ENCODE measurements at regions not wholly inside any gene's neighbourhood (a gene's known extent, or its start where the extent isn't known, plus 50 kb on each side); places are given as distances from the start of the nearest gene placed in this dataset.

DNA sequence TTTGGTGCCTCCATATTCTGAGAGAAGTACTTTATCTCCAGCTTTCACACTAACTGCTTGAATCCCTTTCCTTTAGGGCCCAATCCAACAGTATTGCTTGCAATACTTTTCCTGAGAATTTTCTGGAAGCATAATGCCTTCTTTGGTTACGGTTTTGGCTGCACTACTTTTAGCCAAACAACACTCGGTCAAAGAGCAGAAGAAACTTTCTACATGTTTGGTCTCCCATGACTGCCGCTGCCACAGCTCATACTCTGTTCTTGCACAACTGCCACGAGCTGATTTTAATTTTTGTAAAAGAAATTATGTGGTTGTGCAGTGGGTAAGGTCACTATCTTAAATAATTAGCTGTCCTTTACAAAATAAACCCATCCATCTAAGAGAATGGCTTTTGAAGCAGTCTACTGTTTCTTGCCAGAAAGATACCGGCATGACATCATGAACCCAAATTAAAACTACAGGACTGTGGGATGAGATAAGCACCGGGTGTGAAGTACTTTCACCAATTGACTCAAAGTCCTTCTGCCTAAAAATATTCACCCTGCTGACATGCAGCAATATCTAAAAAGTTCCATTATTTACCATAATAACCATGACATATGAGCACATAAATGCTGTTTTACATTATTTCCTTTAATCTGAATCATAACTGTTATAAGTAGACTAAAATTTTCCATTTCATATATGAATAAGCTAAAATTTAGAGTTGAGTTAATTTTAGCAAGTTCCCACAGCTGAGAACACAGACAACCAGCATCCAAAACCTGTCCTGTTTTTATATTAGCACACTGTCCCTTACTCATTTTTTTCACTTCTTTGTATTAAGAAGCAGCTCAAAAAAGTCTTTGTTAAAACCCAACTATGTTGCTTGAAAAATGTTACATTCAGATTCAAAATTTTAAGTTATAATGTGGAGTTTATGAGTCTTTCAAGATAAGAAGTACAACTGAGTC, 1154.3 kb downstream of the EPHA3 start:
- TF ChIP-seq, protein P1, sequence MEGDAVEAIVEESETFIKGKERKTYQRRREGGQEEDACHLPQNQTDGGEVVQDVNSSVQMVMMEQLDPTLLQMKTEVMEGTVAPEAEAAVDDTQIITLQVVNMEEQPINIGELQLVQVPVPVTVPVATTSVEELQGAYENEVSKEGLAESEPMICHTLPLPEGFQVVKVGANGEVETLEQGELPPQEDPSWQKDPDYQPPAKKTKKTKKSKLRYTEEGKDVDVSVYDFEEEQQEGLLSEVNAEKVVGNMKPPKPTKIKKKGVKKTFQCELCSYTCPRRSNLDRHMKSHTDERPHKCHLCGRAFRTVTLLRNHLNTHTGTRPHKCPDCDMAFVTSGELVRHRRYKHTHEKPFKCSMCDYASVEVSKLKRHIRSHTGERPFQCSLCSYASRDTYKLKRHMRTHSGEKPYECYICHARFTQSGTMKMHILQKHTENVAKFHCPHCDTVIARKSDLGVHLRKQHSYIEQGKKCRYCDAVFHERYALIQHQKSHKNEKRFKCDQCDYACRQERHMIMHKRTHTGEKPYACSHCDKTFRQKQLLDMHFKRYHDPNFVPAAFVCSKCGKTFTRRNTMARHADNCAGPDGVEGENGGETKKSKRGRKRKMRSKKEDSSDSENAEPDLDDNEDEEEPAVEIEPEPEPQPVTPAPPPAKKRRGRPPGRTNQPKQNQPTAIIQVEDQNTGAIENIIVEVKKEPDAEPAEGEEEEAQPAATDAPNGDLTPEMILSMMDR (IDR thresholded peaks at IDR 0.05): no peak
- TF ChIP-seq POLR2A (IDR thresholded peaks at IDR 0.05) (no peak), POLR2AphosphoS5 (IDR thresholded peaks at IDR 0.05) (no peak)
